ENCODE measurements at regions not wholly inside any gene's neighbourhood (a gene's known extent, or its start where the extent isn't known, plus 50 kb on each side); places are given as distances from the start of the nearest gene placed in this dataset.
"Not testable (repeated sequence)": the region's sequence is repeated elsewhere in the genome, so short reads cannot be mapped to it uniquely, and the experiment has no call there.

- DNase-seq = no peak
Measured at GRCh38 chr4:162610116-162610515, 446.3 kb upstream of the FSTL5 start.

GRCh38 chr4:162586266-162586665, 422.5 kb upstream of the FSTL5 start:
- no peak for DNase-seq

GRCh38 chr4:162582180-162582579, 418.4 kb upstream of the FSTL5 start:
- DNase-seq = no peak

- no peak for DNase-seq
Measured at GRCh38 chr4:162565730-162566129, 401.9 kb upstream of the FSTL5 start.

GRCh38 chr4:162560073-162560472, 396.3 kb upstream of the FSTL5 start:
- no peak for DNase-seq

- DNase-seq = no peak
Measured at GRCh38 chr4:162557516-162558106, 393.8 kb upstream of the FSTL5 start.

- no peak for DNase-seq
Measured at GRCh38 chr4:162535121-162535520, 371.3 kb upstream of the FSTL5 start.

- DNase-seq = no peak
Measured at GRCh38 chr4:162523171-162523570, 359.4 kb upstream of the FSTL5 start.

GRCh38 chr4:162522724-162523123, 358.9 kb upstream of the FSTL5 start:
- DNase-seq = no peak

- no peak for DNase-seq
Measured at GRCh38 chr4:162510937-162511336, 347.1 kb upstream of the FSTL5 start.

- no peak for DNase-seq
Measured at GRCh38 chr4:162510115-162510514, 346.3 kb upstream of the FSTL5 start.

GRCh38 chr4:162509333-162509732, 345.5 kb upstream of the FSTL5 start:
- DNase-seq = no peak

GRCh38 chr4:162506253-162506652, 342.5 kb upstream of the FSTL5 start:
- DNase-seq = no peak

GRCh38 chr4:162503868-162504267, 340.1 kb upstream of the FSTL5 start:
- no peak for DNase-seq

- no peak for DNase-seq
Measured at GRCh38 chr4:162502109-162502508, 338.3 kb upstream of the FSTL5 start.

GRCh38 chr4:162499478-162499877, 335.7 kb upstream of the FSTL5 start:
- DNase-seq = no peak

- DNase-seq = no peak
Measured at GRCh38 chr4:162498168-162498567, 334.4 kb upstream of the FSTL5 start.

GRCh38 chr4:162497564-162498167, 333.9 kb upstream of the FSTL5 start:
- peak in 1 of 2 donors; percentile 32 for DNase-seq

GRCh38 chr4:162494935-162495334, 331.1 kb upstream of the FSTL5 start:
- DNase-seq = no peak

- DNase-seq = no peak
Measured at GRCh38 chr4:162485486-162485885, 321.7 kb upstream of the FSTL5 start.

GRCh38 chr4:162475246-162475645, 311.4 kb upstream of the FSTL5 start:
- DNase-seq = no peak

GRCh38 chr4:162469977-162470376, 306.2 kb upstream of the FSTL5 start:
- DNase-seq = no peak

- not testable (repeated sequence) for DNase-seq
Measured at GRCh38 chr4:162465356-162465755, 301.6 kb upstream of the FSTL5 start.

- DNase-seq = no peak
Measured at GRCh38 chr4:162461952-162462351, 298.2 kb upstream of the FSTL5 start.

GRCh38 chr4:162458051-162458450, 294.3 kb upstream of the FSTL5 start:
- no peak for DNase-seq

Data from bone marrow (tissue), 2 donors.